ENCODE measurements at regions not wholly inside any gene's neighbourhood (a gene's known extent, or its start where the extent isn't known, plus 50 kb on each side); places are given as distances from the start of the nearest gene placed in this dataset.
A peak's percentile ranks its signal among the peaks of the same experiment; 100 is the strongest.
"Not testable (repeated sequence)": the region's sequence is repeated elsewhere in the genome, so short reads cannot be mapped to it uniquely, and the experiment has no call there.

GRCh38 chr4:96429657-96430056, 589.8 kb downstream of the PDHA2 start:
- TF ChIP-seq POLR2A (IDR thresholded peaks at IDR 0.05) (no peak), CTCF (IDR thresholded peaks at IDR 0.05) (no peak)
- Histone ChIP-seq H3K36me3 (no peaks in the 10 kb centered on the region), H3K4me3 (replicated peaks in 1 of 3) (no peak overlapping the region), H3K27ac (no peak overlapping the region), H3K4me1 (no peaks in the 10 kb centered on the region), H3K9me3 (no peaks in the 10 kb centered on the region), H3K27me3 (no peaks in the 10 kb centered on the region)
- no peak for DNase-seq
- intact Hi-C loops (cut with DNase I): no loop called here

GRCh38 chr4:96431094-96431493, 591.2 kb downstream of the PDHA2 start:
- intact Hi-C loops (cut with DNase I): no loop called here
- no peak overlapping the region for H3K27ac ChIP-seq
- H3K9me3 ChIP-seq: no peaks in the 10 kb centered on the region
- no peaks in the 10 kb centered on the region for H3K36me3 ChIP-seq
- no peaks in the 10 kb centered on the region for H3K4me1 ChIP-seq
- no peak for DNase-seq
- no peak overlapping the region for H3K4me3 ChIP-seq (replicated peaks in 1 of 3)
- H3K27me3 ChIP-seq: no peaks in the 10 kb centered on the region
- WGBS, 2 donors: 96 to 99% methylated on average over 2 of the region's 2 CpGs
- TF ChIP-seq CTCF (IDR thresholded peaks at IDR 0.05) (no peak), POLR2A (IDR thresholded peaks at IDR 0.05) (no peak)

GRCh38 chr4:96448315-96448872, 608.5 kb downstream of the PDHA2 start:
- DNase-seq: no peak
- WGBS, 2 donors: 75 to 85% methylated on average over 3 of the region's 3 CpGs
- no peaks in the 10 kb centered on the region for H3K27me3 ChIP-seq
- intact Hi-C loops (cut with DNase I): no loop called here
- H3K9me3 ChIP-seq: no peaks in the 10 kb centered on the region
- TF ChIP-seq POLR2A (IDR thresholded peaks at IDR 0.05): no peak
- no peak for TF ChIP-seq CTCF (IDR thresholded peaks at IDR 0.05)
- H3K27ac ChIP-seq: no peak overlapping the region
- H3K4me1 ChIP-seq: no peaks in the 10 kb centered on the region
- H3K36me3 ChIP-seq: no peaks in the 10 kb centered on the region
- H3K4me3 ChIP-seq (replicated peaks in 1 of 3): no peak overlapping the region

GRCh38 chr4:96455045-96455720, 615.3 kb downstream of the PDHA2 start:
- 95 to 100% methylated on average over 3 to 6 of the region's 6 CpGs for WGBS, 2 donors
- no peak for DNase-seq
- TF ChIP-seq CTCF (IDR thresholded peaks at IDR 0.05) (no peak), POLR2A (IDR thresholded peaks at IDR 0.05) (no peak)
- no peaks in the 10 kb centered on the region for H3K36me3 ChIP-seq
- intact Hi-C loops (cut with DNase I): no loop called here
- peaks cover 0 to 16% of the 10 kb centered on the region in 2 donors for H3K4me1 ChIP-seq
- H3K9me3 ChIP-seq: no peaks in the 10 kb centered on the region
- no peak overlapping the region for H3K27ac ChIP-seq
- H3K27me3 ChIP-seq: no peaks in the 10 kb centered on the region
- no peak overlapping the region for H3K4me3 ChIP-seq (replicated peaks in 1 of 3)

GRCh38 chr4:96458031-96458430, 618.1 kb downstream of the PDHA2 start:
- DNase-seq: peak; percentile 78 to 79
- H3K4me3 ChIP-seq (replicated peaks in 1 of 3); H3K27ac ChIP-seq; H3K9me3 ChIP-seq; intact Hi-C loops (cut with DNase I); H3K27me3 ChIP-seq; H3K36me3 ChIP-seq: not testable (repeated sequence)
- 58 to 66% methylated on average over 4 of the region's 4 CpGs for WGBS, 2 donors
- peaks cover 0 to 16% of the 10 kb centered on the region in 2 donors for H3K4me1 ChIP-seq
